Peyer's patch (tissue), 4 donors: ENCODE measurements at regions not wholly inside any gene's neighbourhood (a gene's known extent, or its start where the extent isn't known, plus 50 kb on each side); places are given as distances from the start of the nearest gene placed in this dataset.

Experiments
- DNase-seq, 3 donors: peaks; one replicate each; pipeline ENCODE4 v3.0.0-alpha.2; 2017 to 2019
- H3K27ac ChIP-seq, 4 donors: fragments of 200-600 bp; sonication (generic); one replicate each; pipeline ENCODE4 v1.5.1; 2016 to 2019
- H3K27me3 ChIP-seq, 2 donors: fragments of 200-600 bp; sonication (generic); one replicate each; pipeline ENCODE4 v1.5.1; 2019
- H3K36me3 ChIP-seq, 3 donors: fragments of 200-600 bp; sonication (generic); one replicate each; pipeline ENCODE4 v1.5.1; 2016 to 2019
- H3K4me1 ChIP-seq, 4 donors: fragments of 200-600 bp; sonication (generic); one replicate each; pipeline ENCODE4 v1.5.1; 2016 to 2019
- H3K4me3 ChIP-seq, 4 donors: fragments of 200-600 bp; sonication (generic); 1 replicate in 3 of 4; 2 replicates in 1 of 4; pipeline ENCODE4 v1.5.1; 2016 to 2019; ENCODE audit warnings: mild to moderate bottlenecking in 1 of 4
- H3K9me3 ChIP-seq, 4 donors: fragments of 200-600 bp; sonication (generic); one replicate each; pipeline ENCODE4 v1.5.1; 2016 to 2019; ENCODE audit warnings: mild to moderate bottlenecking in 1 of 4
- CTCF ChIP-seq, 6 experiments: fragments of 450-650 bp in 4 of 6; fragments of 200-600 bp in 2 of 6; sonication (generic) in 1 of 6; IDR thresholded peaks; one replicate each; pipeline ENCODE4 v1.5.1; 2017 to 2019; ENCODE audit warnings: antibody characterized with exemption in 6 of 6, mild to moderate bottlenecking in 3 of 6, moderate library complexity in 1 of 6
- POLR2A ChIP-seq, 2 donors: fragments of 450-650 bp; IDR thresholded peaks; one replicate each; pipeline ENCODE4 v1.5.1; 2017; ENCODE audit warnings: antibody characterized with exemption in 2 of 2, mild to moderate bottlenecking in 2 of 2, moderate library complexity in 2 of 2

- Histone ChIP-seq H3K4me3 (no peak overlapping the region), H3K27ac (no peak overlapping the region), H3K27me3 (no peaks in the 10 kb centered on the region), H3K36me3 (no peaks in the 10 kb centered on the region), H3K4me1 (no peaks in the 10 kb centered on the region), H3K9me3 (no peaks in the 10 kb centered on the region)
- TF ChIP-seq CTCF (IDR thresholded peaks at IDR 0.05): no peak
- no peak for DNase-seq
Measured at GRCh38 chr4:187027272-187027671, 303.6 kb upstream of the FAT1 start.

GRCh38 chr4:187042251-187042650, 318.6 kb upstream of the FAT1 start:
- Histone ChIP-seq H3K9me3 (no peaks in the 10 kb centered on the region), H3K4me1 (no peaks in the 10 kb centered on the region), H3K4me3 (no peak overlapping the region), H3K27ac (no peak overlapping the region), H3K36me3 (no peaks in the 10 kb centered on the region), H3K27me3 (no peaks in the 10 kb centered on the region)
- no peak for DNase-seq
- TF ChIP-seq POLR2A (IDR thresholded peaks at IDR 0.05) (no peak), CTCF (IDR thresholded peaks at IDR 0.05) (no peak)

GRCh38 chr4:187046471-187046870, 322.8 kb upstream of the FAT1 start:
- no peak for DNase-seq
- Histone ChIP-seq H3K36me3 (no peaks in the 10 kb centered on the region), H3K4me3 (no peak overlapping the region), H3K27ac (no peak overlapping the region), H3K27me3 (no peaks in the 10 kb centered on the region), H3K9me3 (no peaks in the 10 kb centered on the region), H3K4me1 (no peaks in the 10 kb centered on the region)
- TF ChIP-seq POLR2A (IDR thresholded peaks at IDR 0.05) (no peak), CTCF (IDR thresholded peaks at IDR 0.05) (no peak)

GRCh38 chr4:187059021-187059420, 335.4 kb upstream of the FAT1 start:
- no peak for TF ChIP-seq POLR2A (IDR thresholded peaks at IDR 0.05)
- H3K4me3 ChIP-seq: no peak overlapping the region

GRCh38 chr4:187059895-187060294, 336.2 kb upstream of the FAT1 start:
- no peak overlapping the region for H3K27ac ChIP-seq
- no peaks in the 10 kb centered on the region for H3K4me1 ChIP-seq
- H3K9me3 ChIP-seq: no peaks in the 10 kb centered on the region
- H3K36me3 ChIP-seq: no peaks in the 10 kb centered on the region
- no peaks in the 10 kb centered on the region for H3K27me3 ChIP-seq
- no peak overlapping the region for H3K4me3 ChIP-seq
- no peak for DNase-seq
- TF ChIP-seq POLR2A (IDR thresholded peaks at IDR 0.05): no peak
- no peak for TF ChIP-seq CTCF (IDR thresholded peaks at IDR 0.05)

More at GRCh38 chr4:187059021-187059420, 335.4 kb upstream of the FAT1 start:
- no peaks in the 10 kb centered on the region for H3K4me1 ChIP-seq
- H3K27ac ChIP-seq: no peak overlapping the region
- H3K27me3 ChIP-seq: no peaks in the 10 kb centered on the region
- DNase-seq: no peak
- no peaks in the 10 kb centered on the region for H3K9me3 ChIP-seq
- no peaks in the 10 kb centered on the region for H3K36me3 ChIP-seq

GRCh38 chr4:187060551-187060950, 336.9 kb upstream of the FAT1 start:
- Histone ChIP-seq H3K4me3 (no peak overlapping the region), H3K27me3 (no peaks in the 10 kb centered on the region), H3K36me3 (no peaks in the 10 kb centered on the region), H3K27ac (no peak overlapping the region), H3K9me3 (no peaks in the 10 kb centered on the region), H3K4me1 (no peaks in the 10 kb centered on the region)
- TF ChIP-seq CTCF (IDR thresholded peaks at IDR 0.05) (no peak), POLR2A (IDR thresholded peaks at IDR 0.05) (no peak)
- no peak for DNase-seq
